ENCODE measurements at regions not wholly inside any gene's neighbourhood (a gene's known extent, or its start where the extent isn't known, plus 50 kb on each side); places are given as distances from the start of the nearest gene placed in this dataset.

- DNase-seq, result no peak
Measured at GRCh38 chr2:173782681-173783080, 182.5 kb downstream of the SP3 start.

DNA sequence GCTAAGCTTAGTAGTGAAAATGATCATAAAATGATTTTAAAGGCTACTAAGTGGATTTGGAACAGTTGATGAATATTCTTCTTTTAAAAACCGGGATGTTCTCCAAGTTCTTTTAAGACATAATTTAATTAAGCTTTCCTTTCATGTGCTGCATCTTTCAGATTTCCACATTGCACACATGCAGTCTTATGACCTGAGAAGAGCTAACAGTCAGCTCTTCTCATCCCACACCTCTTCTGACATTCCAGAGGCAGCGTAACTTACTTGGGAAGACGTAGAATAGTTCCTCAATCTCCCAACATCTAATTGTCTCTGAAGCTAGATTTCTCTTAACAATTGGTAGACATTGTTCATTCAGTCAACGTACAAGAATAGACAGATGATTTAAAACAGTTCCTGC, 181.8 kb downstream of the SP3 start:
- DNase-seq, result no peak

GRCh38 chr2:173785813-173786212, 179.4 kb downstream of the SP3 start:
- DNase-seq, result no peak

DNA sequence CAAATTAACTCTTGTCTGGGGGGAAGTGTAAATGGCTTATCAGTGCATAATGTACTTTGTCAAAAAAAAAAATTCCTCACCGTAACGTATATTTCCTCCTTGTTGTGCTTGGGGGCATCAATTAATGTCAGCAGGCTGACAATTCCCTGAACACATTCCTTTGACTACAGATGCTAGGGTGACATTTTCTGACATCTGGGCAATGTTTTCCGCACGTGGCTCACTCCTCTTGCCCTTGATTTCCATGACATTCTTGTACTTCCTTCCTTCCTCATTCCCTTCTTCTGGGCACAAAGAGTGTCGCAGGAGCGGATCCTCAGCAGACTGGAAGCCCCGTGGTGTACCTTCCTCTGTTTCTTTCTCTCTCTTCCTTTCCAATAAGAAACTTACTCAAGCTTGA, 173.7 kb downstream of the SP3 start:
- DNase-seq, result no peak

DNA sequence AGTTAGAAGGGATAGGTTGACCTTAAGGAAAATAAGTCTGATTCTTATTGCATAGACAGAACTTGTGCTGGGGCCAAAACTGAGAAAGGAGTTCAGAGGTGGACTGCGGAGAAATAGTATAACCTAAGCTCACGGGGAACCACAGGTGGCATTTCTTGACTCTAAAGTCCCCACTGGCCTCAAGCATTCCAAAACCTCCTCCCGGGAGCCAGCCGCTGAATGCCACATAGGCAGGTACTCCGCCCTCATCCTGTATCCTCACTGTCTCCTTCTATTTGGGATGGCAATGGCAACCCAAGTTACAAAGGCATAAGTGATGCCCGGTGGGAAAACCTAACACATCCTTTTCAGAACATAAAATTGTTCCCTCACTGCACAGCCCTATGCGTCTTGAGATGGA, 173.0 kb downstream of the SP3 start:
- DNase-seq, result no peak

GRCh38 chr2:173792741-173793140, 172.4 kb downstream of the SP3 start:
- DNase-seq, result no peak

- DNase-seq, result no peak
Measured at GRCh38 chr2:173793709-173794565, 171.2 kb downstream of the SP3 start.

GRCh38 chr2:173797586-173798263, 167.4 kb downstream of the SP3 start:
- no peak for DNase-seq

DNA sequence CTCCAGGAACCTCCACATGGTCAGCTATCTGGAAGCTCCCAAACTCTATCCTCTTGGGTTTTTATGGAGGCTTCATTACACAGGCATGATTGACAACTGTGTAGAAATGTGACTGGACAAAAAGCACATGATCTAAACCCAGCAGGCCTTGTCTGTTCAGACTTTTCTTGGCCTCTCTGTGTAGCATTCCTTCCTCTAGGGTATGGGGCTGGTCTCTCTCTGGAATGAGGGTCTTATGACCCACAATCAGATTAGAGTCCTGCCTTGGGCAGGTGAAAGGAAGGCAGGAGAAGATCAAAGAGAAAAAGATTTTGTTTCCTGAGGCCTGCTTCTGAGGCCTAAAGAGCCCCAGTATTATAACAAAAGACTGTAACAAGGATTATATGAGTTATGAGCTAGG, 162.7 kb downstream of the SP3 start:
- no peak for DNase-seq

- DNase-seq, result no peak
Measured at GRCh38 chr2:173803449-173803848, 161.7 kb downstream of the SP3 start.

- no peak for DNase-seq
Measured at GRCh38 chr2:173806761-173807160, 158.4 kb downstream of the SP3 start.

- no peak for DNase-seq
Measured at GRCh38 chr2:173808718-173809117, 156.5 kb downstream of the SP3 start.

DNA sequence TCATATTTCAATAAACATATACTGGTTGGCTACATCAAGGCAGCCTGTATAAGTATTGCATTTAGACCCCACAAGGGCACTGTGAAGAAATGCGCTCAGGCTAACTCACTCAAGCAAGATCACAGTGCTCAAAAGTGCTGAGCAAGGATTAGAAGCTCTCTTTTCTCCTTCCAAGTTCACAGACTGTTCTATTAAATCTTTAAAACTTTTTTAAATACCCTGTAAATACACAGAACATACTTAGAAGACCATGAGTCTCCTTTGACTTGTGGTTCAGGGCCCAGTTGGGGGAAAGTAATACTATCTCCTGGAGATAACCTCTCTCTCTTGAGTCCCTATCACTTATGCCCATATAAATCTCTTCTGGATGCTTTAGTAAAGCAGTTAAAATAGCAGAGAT, 152.9 kb downstream of the SP3 start:
- DNase-seq, result no peak

DNA sequence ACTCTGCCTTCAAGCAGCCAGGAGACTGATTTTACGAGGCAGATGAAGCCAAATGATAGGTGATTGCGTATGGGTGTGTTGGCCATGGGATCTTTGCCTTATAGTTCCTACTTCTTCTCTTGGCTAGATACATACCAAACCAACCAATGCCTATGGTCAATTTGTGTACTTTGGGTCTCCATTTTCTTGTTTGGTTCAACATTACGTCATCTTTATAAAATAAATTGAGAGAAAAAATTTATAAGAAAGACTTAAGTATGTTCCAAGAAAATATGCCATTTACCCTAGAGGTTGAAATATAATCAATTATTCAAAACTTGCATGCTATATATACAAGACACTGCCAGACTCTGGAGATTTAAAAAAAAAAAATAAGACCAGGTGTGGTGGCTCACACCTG, 150.9 kb downstream of the SP3 start:
- no peak for DNase-seq

- no peak for DNase-seq
Measured at GRCh38 chr2:173815772-173816171, 149.4 kb downstream of the SP3 start.

GRCh38 chr2:173817582-173817981, 147.6 kb downstream of the SP3 start:
- no peak for DNase-seq

DNA sequence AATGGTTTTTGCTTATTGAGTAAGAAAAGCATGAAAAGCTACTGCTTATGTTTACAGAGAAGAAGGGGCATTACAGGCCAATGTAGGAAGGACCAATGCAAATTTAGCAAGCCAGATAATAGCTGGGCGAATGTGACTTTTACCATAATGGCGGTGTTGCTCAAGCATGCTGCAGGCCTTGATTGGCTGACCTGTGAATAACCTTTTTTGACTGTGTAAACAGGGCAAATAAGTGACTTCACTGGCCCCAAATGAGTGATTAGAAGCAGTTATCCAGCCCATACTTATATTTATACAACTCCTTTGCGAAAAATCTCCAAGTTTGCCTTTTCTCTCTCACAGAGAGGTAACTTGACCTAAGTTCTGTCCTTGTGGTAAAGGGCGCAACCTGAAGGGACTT, 146.9 kb downstream of the SP3 start:
- no peak for DNase-seq

DNA sequence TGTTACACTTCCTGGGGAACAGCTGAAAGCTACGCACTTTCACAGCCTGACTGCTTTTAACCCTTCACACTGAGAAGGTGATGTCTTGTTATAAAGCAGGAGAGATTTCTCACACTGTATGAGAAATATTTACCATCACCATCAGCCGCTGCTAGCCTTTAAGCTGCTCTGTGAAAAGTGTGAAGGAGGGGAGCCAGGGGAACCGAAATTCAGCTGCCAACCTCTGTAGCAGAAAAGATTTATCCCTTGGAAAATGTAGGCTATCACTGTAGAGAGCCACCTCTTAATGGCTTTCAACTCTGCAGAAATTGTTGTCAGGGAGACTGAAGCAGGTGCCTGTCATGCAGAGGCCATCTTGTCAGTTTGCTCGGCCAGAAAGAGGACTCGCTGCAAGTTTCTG, 145.3 kb downstream of the SP3 start:
- DNase-seq, result no peak

DNA sequence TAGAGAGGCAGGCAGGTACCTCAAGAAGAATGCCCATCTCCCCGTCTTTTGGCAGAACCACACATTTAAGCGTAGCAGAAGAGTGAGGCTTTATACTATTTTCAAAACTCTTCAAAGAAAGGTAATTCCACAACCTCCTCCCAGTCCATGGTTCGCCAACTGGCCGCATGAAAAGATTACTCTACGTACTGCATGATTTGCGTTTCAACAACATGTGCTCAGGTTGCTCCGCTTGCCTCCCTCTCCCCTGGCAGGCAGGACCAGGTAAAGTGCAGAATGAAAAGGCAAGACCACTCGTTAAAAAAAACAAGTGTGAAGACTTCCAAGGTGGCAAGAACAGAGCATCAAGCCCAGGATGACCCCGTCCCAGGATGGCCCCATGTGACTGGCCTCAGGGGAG, 143.7 kb downstream of the SP3 start:
- DNase-seq, result no peak

GRCh38 chr2:173822889-173823542, 142.2 kb downstream of the SP3 start:
- no peak for DNase-seq

GRCh38 chr2:173823543-173823939, 141.6 kb downstream of the SP3 start:
- DNase-seq, result no peak

- no peak for DNase-seq
Measured at GRCh38 chr2:173828189-173829142, 136.7 kb downstream of the SP3 start.

- DNase-seq, result no peak
Measured at GRCh38 chr2:173829727-173830126, 135.4 kb downstream of the SP3 start.
